ES-I3 (cell line): ENCODE measurements at regions not wholly inside any gene's neighbourhood (a gene's known extent, or its start where the extent isn't known, plus 50 kb on each side); places are given as distances from the start of the nearest gene placed in this dataset.

Source experiments
- H3K36me3 ChIP-seq: 2 replicates; pipeline ENCODE4 v1.6.1; 2013; ENCODE audit warnings: mild to moderate bottlenecking, low read length, control low read depth, moderate library complexity; ENCODE audit not compliant: insufficient read depth
- H3K4me1 ChIP-seq: 2 replicates; pipeline ENCODE4 v1.6.1; 2013; ENCODE audit warnings: mild to moderate bottlenecking, control low read depth, low read length; ENCODE audit not compliant: insufficient read depth
- H3K9ac ChIP-seq: 2 replicates; pipeline ENCODE4 v1.6.1; 2013; ENCODE audit warnings: low read depth, mild to moderate bottlenecking, low read length, moderate library complexity
- H3K9me3 ChIP-seq: 2 replicates; pipeline ENCODE4 v1.6.1; 2013; ENCODE audit warnings: mild to moderate bottlenecking, low read length, moderate library complexity; ENCODE audit not compliant: control insufficient read depth, insufficient read depth

- no peaks in the 10 kb centered on the region for H3K9me3 ChIP-seq
- 0 out of 2 replicates have a peak, but pooled peaks cover 3% of the 10 kb centered on the region for H3K4me1 ChIP-seq
- H3K36me3 ChIP-seq: no peaks in the 10 kb centered on the region
- no peak overlapping the region for H3K9ac ChIP-seq
These were observed 55.1 kb downstream of the KIF4B start for GRCh38 chr5:155068616-155069100.

GRCh38 chr5:155069961-155070360, 56.4 kb downstream of the KIF4B start:
- H3K9ac ChIP-seq: no peak overlapping the region
- 0 out of 2 replicates have a peak, but pooled peaks cover 3% of the 10 kb centered on the region for H3K4me1 ChIP-seq
- no peaks in the 10 kb centered on the region for H3K9me3 ChIP-seq
- no peaks in the 10 kb centered on the region for H3K36me3 ChIP-seq

GRCh38 chr5:155070781-155071180, 57.2 kb downstream of the KIF4B start:
- Histone ChIP-seq H3K9ac (no peak overlapping the region), H3K9me3 (no peaks in the 10 kb centered on the region), H3K36me3 (no peaks in the 10 kb centered on the region), H3K4me1 (0 out of 2 replicates have a peak, but pooled peaks cover 3% of the 10 kb centered on the region)

GRCh38 chr5:155076379-155076778, 62.8 kb downstream of the KIF4B start:
- Histone ChIP-seq H3K9me3 (no peaks in the 10 kb centered on the region), H3K36me3 (no peaks in the 10 kb centered on the region), H3K4me1 (no peaks in the 10 kb centered on the region), H3K9ac (no peak overlapping the region)

GRCh38 chr5:155079698-155080097, 66.1 kb downstream of the KIF4B start:
- no peaks in the 10 kb centered on the region for H3K36me3 ChIP-seq
- H3K9ac ChIP-seq: no peak overlapping the region
- 0 out of 2 replicates have a peak, but pooled peaks cover 6% of the 10 kb centered on the region for H3K4me1 ChIP-seq
- H3K9me3 ChIP-seq: peaks cover 5% of the 10 kb centered on the region

GRCh38 chr5:155080721-155081120, 67.2 kb downstream of the KIF4B start:
- Histone ChIP-seq H3K9me3 (peaks cover 5% of the 10 kb centered on the region), H3K4me1 (0 out of 2 replicates have a peak, but pooled peaks cover 6% of the 10 kb centered on the region), H3K9ac (no peak overlapping the region), H3K36me3 (no peaks in the 10 kb centered on the region)

GRCh38 chr5:155081618-155082017, 68.1 kb downstream of the KIF4B start:
- Histone ChIP-seq H3K4me1 (0 out of 2 replicates have a peak, but pooled peaks cover 6% of the 10 kb centered on the region), H3K9me3 (peaks cover 5% of the 10 kb centered on the region), H3K9ac (no peak overlapping the region), H3K36me3 (no peaks in the 10 kb centered on the region)

- Histone ChIP-seq H3K4me1 (0 out of 2 replicates have a peak, but pooled peaks cover 6% of the 10 kb centered on the region), H3K36me3 (no peaks in the 10 kb centered on the region), H3K9me3 (peaks cover 5% of the 10 kb centered on the region), H3K9ac (no peak overlapping the region)
These were observed 68.8 kb downstream of the KIF4B start for GRCh38 chr5:155082401-155082800.

- Histone ChIP-seq H3K36me3 (no peaks in the 10 kb centered on the region), H3K9me3 (peaks cover 5% of the 10 kb centered on the region), H3K9ac (no peak overlapping the region), H3K4me1 (0 out of 2 replicates have a peak, but pooled peaks cover 6% of the 10 kb centered on the region)
These were observed 71.9 kb downstream of the KIF4B start for GRCh38 chr5:155085282-155085989.

- no peaks in the 10 kb centered on the region for H3K36me3 ChIP-seq
- H3K9ac ChIP-seq: no peak overlapping the region
- peaks cover 5% of the 10 kb centered on the region for H3K9me3 ChIP-seq
- 0 out of 2 replicates have a peak, but pooled peaks cover under 1% of the 10 kb centered on the region for H3K4me1 ChIP-seq
These were observed 73.5 kb downstream of the KIF4B start for GRCh38 chr5:155087036-155087435.

GRCh38 chr5:155088811-155089210, 75.3 kb downstream of the KIF4B start:
- Histone ChIP-seq H3K4me1 (no peaks in the 10 kb centered on the region), H3K9ac (no peak overlapping the region), H3K9me3 (no peaks in the 10 kb centered on the region), H3K36me3 (no peaks in the 10 kb centered on the region)

GRCh38 chr5:155089643-155090042, 76.1 kb downstream of the KIF4B start:
- H3K36me3 ChIP-seq: no peaks in the 10 kb centered on the region
- no peaks in the 10 kb centered on the region for H3K4me1 ChIP-seq
- H3K9me3 ChIP-seq: no peaks in the 10 kb centered on the region
- no peak overlapping the region for H3K9ac ChIP-seq

- Histone ChIP-seq H3K9ac (no peak overlapping the region), H3K9me3 (no peaks in the 10 kb centered on the region), H3K4me1 (no peaks in the 10 kb centered on the region), H3K36me3 (no peaks in the 10 kb centered on the region)
These were observed 77.6 kb downstream of the KIF4B start for GRCh38 chr5:155091063-155091648.

GRCh38 chr5:155091768-155092717, 78.5 kb downstream of the KIF4B start:
- Histone ChIP-seq H3K9me3 (no peaks in the 10 kb centered on the region), H3K36me3 (no peaks in the 10 kb centered on the region), H3K9ac (no peak overlapping the region), H3K4me1 (no peaks in the 10 kb centered on the region)
